K562 (cell line): ENCODE measurements at regions not wholly inside any gene's neighbourhood (a gene's known extent, or its start where the extent isn't known, plus 50 kb on each side); places are given as distances from the start of the nearest gene placed in this dataset.

Experiments used
- BHLHE40 ChIP-seq: IDR thresholded peaks from 2 replicates; pipeline ENCODE4 v1.6.1; 2011; ENCODE audit warnings: low read length, improper control_type of control experiment
- CHD2 ChIP-seq: IDR thresholded peaks from 2 replicates; pipeline ENCODE4 v1.6.1; 2011; ENCODE audit warnings: low read depth, low read length
- FOXA3 ChIP-seq, 2 experiments: fragments of 450-650 bp in 1 of 2; sonication (generic) in 1 of 2; formaldehyde crosslinking; IDR thresholded peaks in 1 of 2; conservative IDR thresholded peaks in 1 of 2; 2 replicates each; pipeline versions ENCODE4 v1.4.0 to v1.8.0; 2020 to 2022; ENCODE audit warnings: mild to moderate bottlenecking in 2 of 2, missing genetic modification reagents in 1 of 2
- POLR3A ChIP-seq: IDR thresholded peaks from 2 replicates; pipeline ENCODE4 v1.6.1; 2011; ENCODE audit warnings: borderline replicate concordance, mild to moderate bottlenecking, moderate library complexity; ENCODE audit not compliant: insufficient read length, insufficient read depth; ENCODE audit errors: extremely low read depth
- RBM14 ChIP-seq: fragments of 200-400 bp; formaldehyde crosslinking; IDR thresholded peaks from 2 replicates; pipeline ENCODE4 v1.6.1; 2018; ENCODE audit warnings: low read depth, mild to moderate bottlenecking, low read length, moderate library complexity, borderline replicate concordance; ENCODE audit not compliant: insufficient read depth
- TBL1XR1 ChIP-seq, 2 experiments: IDR thresholded peaks; 2 replicates each; pipeline ENCODE4 v1.6.1; 2012; ENCODE audit warnings: improper control_type of control experiment in 2 of 2, low read length in 2 of 2, mild to moderate bottlenecking in 1 of 2
- TF ChIP-seq, protein P1 (sequence below): fragments of 250-450 bp; sonication (Bioruptor Pico); IDR thresholded peaks from 2 replicates; pipeline ENCODE4 v1.5.0; 2021; ENCODE audit warnings: mild to moderate bottlenecking, borderline replicate concordance
- TF ChIP-seq, protein P2 (sequence below), 2 experiments: IDR thresholded peaks in 1 of 2; conservative IDR thresholded peaks in 1 of 2; 2 replicates each; pipeline ENCODE4 v1.6.1; 2016; ENCODE audit warnings: low read depth in 2 of 2, mild to moderate bottlenecking in 1 of 2, missing compliant biosample characterization in 1 of 2, missing genetic modification characterization in 1 of 2, moderate library complexity in 1 of 2
- TF ChIP-seq, protein P3 (sequence below): sonication (generic); IDR thresholded peaks from 2 replicates; pipeline ENCODE4 v1.6.1; 2016
- TF ChIP-seq, protein P4 (sequence below), 2 experiments: fragments of 450-650 bp; formaldehyde crosslinking in 1 of 2; IDR thresholded peaks; 2 replicates each; pipeline versions ENCODE4 v1.4.0 to v1.6.1; 2014 to 2020; ENCODE audit warnings: mild to moderate bottlenecking in 2 of 2, borderline replicate concordance in 1 of 2, low read depth in 1 of 2

DNA sequence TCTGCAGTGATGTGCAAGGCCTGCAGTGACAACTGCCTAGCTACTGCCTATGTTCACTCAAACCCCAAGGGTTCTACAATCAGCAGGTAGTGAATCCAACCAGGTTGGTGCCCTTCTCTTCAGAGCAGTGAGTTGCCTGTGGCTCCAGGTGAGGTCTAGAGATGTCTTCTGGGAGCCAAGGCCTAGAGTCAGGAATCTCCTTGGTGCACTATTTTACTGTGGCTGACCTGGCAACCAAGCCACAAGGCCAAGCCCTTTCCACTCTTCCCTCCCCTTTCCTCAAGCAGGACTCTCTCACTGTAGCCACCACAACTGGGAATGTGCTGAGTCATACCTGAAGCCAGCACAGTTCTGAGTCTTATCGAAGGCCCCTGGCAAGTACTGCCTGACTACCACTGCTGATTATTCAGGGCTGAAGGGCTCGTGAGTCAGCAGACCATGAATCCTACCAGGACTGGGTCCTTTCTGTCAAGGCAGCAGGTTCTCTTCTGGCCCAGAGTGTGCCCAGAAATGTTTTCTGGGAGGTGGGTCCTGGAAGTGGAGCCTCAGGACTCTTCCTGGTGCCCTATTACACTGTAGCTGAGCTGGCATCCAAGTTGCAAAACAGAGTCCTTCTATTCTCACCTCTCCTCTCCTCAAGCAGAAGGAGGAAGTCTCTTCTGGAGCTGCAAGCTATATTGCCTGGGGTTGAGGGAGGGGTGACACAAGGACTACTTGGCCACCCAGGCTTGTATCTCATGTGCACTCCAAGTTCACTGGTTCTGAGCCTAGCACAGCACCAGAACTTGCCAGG, 111.6 kb downstream of the BTC start (continued):
- TF ChIP-seq, protein P1, sequence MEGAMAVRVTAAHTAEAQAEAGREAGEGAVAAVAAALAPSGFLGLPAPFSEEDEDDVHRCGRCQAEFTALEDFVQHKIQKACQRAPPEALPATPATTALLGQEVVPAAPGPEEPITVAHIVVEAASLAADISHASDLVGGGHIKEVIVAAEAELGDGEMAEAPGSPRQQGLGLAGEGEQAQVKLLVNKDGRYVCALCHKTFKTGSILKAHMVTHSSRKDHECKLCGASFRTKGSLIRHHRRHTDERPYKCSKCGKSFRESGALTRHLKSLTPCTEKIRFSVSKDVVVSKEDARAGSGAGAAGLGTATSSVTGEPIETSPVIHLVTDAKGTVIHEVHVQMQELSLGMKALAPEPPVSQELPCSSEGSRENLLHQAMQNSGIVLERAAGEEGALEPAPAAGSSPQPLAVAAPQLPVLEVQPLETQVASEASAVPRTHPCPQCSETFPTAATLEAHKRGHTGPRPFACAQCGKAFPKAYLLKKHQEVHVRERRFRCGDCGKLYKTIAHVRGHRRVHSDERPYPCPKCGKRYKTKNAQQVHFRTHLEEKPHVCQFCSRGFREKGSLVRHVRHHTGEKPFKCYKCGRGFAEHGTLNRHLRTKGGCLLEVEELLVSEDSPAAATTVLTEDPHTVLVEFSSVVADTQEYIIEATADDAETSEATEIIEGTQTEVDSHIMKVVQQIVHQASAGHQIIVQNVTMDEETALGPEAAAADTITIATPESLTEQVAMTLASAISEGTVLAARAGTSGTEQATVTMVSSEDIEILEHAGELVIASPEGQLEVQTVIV (CRISPR knock-in tag) = no peak
- TF ChIP-seq, protein P2, sequence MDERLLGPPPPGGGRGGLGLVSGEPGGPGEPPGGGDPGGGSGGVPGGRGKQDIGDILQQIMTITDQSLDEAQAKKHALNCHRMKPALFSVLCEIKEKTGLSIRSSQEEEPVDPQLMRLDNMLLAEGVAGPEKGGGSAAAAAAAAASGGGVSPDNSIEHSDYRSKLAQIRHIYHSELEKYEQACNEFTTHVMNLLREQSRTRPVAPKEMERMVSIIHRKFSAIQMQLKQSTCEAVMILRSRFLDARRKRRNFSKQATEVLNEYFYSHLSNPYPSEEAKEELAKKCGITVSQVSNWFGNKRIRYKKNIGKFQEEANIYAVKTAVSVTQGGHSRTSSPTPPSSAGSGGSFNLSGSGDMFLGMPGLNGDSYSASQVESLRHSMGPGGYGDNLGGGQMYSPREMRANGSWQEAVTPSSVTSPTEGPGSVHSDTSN (CRISPR knock-in tag; IDR thresholded peaks at IDR 0.05; ENCODE audit: low read depth) = no peak
- TF ChIP-seq, protein P2 (tag; conservative IDR thresholded peaks at IDR 0.05; ENCODE audit: low read depth) = peak; percentile 49
- no peak for TF ChIP-seq RBM14
- TF ChIP-seq POLR3A = no peak
- TF ChIP-seq FOXA3 (CRISPR knock-in tag; conservative IDR thresholded peaks at IDR 0.05 in 1 of 2, IDR thresholded peaks at IDR 0.05 in 1 of 2) = no peak
- TF ChIP-seq BHLHE40 = peak; percentile 84
- TF ChIP-seq, protein P3, sequence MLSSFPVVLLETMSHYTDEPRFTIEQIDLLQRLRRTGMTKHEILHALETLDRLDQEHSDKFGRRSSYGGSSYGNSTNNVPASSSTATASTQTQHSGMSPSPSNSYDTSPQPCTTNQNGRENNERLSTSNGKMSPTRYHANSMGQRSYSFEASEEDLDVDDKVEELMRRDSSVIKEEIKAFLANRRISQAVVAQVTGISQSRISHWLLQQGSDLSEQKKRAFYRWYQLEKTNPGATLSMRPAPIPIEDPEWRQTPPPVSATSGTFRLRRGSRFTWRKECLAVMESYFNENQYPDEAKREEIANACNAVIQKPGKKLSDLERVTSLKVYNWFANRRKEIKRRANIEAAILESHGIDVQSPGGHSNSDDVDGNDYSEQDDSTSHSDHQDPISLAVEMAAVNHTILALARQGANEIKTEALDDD = peak; percentile 95
- peak in 1 of 2 experiments; percentile 74; a peak in 2 of 4 replicates for TF ChIP-seq TBL1XR1 (IDR thresholded peaks at IDR 0.05; ENCODE audit: low read length in 2 of 2)
- TF ChIP-seq, protein P4, sequence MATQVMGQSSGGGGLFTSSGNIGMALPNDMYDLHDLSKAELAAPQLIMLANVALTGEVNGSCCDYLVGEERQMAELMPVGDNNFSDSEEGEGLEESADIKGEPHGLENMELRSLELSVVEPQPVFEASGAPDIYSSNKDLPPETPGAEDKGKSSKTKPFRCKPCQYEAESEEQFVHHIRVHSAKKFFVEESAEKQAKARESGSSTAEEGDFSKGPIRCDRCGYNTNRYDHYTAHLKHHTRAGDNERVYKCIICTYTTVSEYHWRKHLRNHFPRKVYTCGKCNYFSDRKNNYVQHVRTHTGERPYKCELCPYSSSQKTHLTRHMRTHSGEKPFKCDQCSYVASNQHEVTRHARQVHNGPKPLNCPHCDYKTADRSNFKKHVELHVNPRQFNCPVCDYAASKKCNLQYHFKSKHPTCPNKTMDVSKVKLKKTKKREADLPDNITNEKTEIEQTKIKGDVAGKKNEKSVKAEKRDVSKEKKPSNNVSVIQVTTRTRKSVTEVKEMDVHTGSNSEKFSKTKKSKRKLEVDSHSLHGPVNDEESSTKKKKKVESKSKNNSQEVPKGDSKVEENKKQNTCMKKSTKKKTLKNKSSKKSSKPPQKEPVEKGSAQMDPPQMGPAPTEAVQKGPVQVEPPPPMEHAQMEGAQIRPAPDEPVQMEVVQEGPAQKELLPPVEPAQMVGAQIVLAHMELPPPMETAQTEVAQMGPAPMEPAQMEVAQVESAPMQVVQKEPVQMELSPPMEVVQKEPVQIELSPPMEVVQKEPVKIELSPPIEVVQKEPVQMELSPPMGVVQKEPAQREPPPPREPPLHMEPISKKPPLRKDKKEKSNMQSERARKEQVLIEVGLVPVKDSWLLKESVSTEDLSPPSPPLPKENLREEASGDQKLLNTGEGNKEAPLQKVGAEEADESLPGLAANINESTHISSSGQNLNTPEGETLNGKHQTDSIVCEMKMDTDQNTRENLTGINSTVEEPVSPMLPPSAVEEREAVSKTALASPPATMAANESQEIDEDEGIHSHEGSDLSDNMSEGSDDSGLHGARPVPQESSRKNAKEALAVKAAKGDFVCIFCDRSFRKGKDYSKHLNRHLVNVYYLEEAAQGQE (IDR thresholded peaks at IDR 0.05; ENCODE audit: borderline replicate concordance) = peak; percentile 71
- TF ChIP-seq, protein P4 (CRISPR knock-in tag; IDR thresholded peaks at IDR 0.05; ENCODE audit: low read depth) = 0 out of 2 replicates have a peak, but pooled peaks have one; percentile 74
- no peak for TF ChIP-seq CHD2
